K562 (cell line): ENCODE measurements at regions not wholly inside any gene's neighbourhood (a gene's known extent, or its start where the extent isn't known, plus 50 kb on each side); places are given as distances from the start of the nearest gene placed in this dataset.
"Not testable (repeated sequence)": the region's sequence is repeated elsewhere in the genome, so short reads cannot be mapped to it uniquely, and the experiment has no call there.

ENCODE experiments used
- ATAC-seq: fragments of 200-7000 bp; cut with Tn5 transposase; 3 replicates; pipeline ENCODE4 v1.9.1; 2020; ENCODE audit warnings: moderate library complexity
- BruUV-seq: library from RNA; stranded (reverse); fragments of 400-500 nt; replicated peaks from 2 replicates; lab custom pipeline; 2021; lab: Mats Ljungman, UMichigan
- CTCF ChIA-PET: fragments of 300-600 bp; formaldehyde crosslinking; extraction: SDS; loops from one replicate; lab custom pipeline; 2021; ENCODE audit warnings: low intra/inter-chr PET ratio; lab: Yijun Ruan, JAX
- POLR2A ChIA-PET: fragments of 300-600, 350-650 bp; sonication (Branson Sonifier 250); formaldehyde crosslinking; extraction: SDS; loops from one replicate; lab custom pipeline; 2021; ENCODE audit warnings: antibody characterized with exemption, inconsistent platforms; lab: Yijun Ruan, JAX
- DNase-seq, 4 experiments: peaks; one replicate each; pipeline versions ENCODE4 v3.0.0 to v3.0.0-alpha.2; 2011 to 2018; ENCODE audit warnings: low spot score in 3 of 4, mixed read lengths in 3 of 4; ENCODE audit errors: extremely low read depth in 1 of 4
- FAIRE-seq: peaks from 2 replicates; lab custom pipeline; 2011; peaks lifted over from hg19 to GRCh38; lab: Jason Lieb, UNC
- H2AFZ ChIP-seq: 2 replicates; pipeline ENCODE4 v1.6.0; 2011; ENCODE audit warnings: low read depth, low read length, control low read depth, inconsistent platforms
- H3K27ac ChIP-seq: fragments of 200-600 bp; 3 replicates; pipeline ENCODE4 v1.8.0; 2011; ENCODE audit warnings: low read depth, mild to moderate bottlenecking, control low read depth, inconsistent platforms, low read length, moderate library complexity, mixed read lengths; ENCODE audit errors: extremely low read depth
- H3K27me3 ChIP-seq, 2 experiments: fragments of 300-600 bp in 1 of 2; 2 replicates in 1 of 2; 3 replicates in 1 of 2; pipeline versions ENCODE4 v1.6.0 to v1.8.0; 2011; ENCODE audit warnings: inconsistent platforms in 2 of 2, low read length in 2 of 2, mild to moderate bottlenecking in 1 of 2, mixed read lengths in 1 of 2, moderate library complexity in 1 of 2; ENCODE audit not compliant: control insufficient read depth in 2 of 2, insufficient read depth in 2 of 2
- H3K36me3 ChIP-seq: fragments of 300-600 bp; 3 replicates; pipeline ENCODE4 v1.8.0; 2011; ENCODE audit warnings: mild to moderate bottlenecking, low read length, inconsistent platforms; ENCODE audit not compliant: control insufficient read depth, insufficient read depth
- H3K4me1 ChIP-seq, 2 experiments: fragments of 200-600 bp in 1 of 2; replicated peaks in 1 of 2; 2 replicates in 1 of 2; 3 replicates in 1 of 2; pipeline versions ENCODE4 v1.5.1 to v1.8.0; 2011; ENCODE audit warnings: inconsistent platforms in 2 of 2, low read length in 2 of 2, mild to moderate bottlenecking in 1 of 2, mixed read lengths in 1 of 2, moderate library complexity in 1 of 2; ENCODE audit not compliant: control insufficient read depth in 2 of 2, insufficient read depth in 2 of 2
- H3K4me2 ChIP-seq: 2 replicates; pipeline ENCODE4 v1.6.1; 2011; ENCODE audit warnings: low read length, control low read depth, inconsistent platforms, mixed read lengths; ENCODE audit not compliant: insufficient read depth
- H3K4me3 ChIP-seq: fragments of 200-600 bp; sonication (generic), shearing (Covaris generic); 2 replicates; pipeline ENCODE4 v1.5.1; 2016; ENCODE audit warnings: control low read depth, inconsistent platforms
- H3K79me2 ChIP-seq: fragments of 200-600 bp; 3 replicates; pipeline ENCODE4 v1.8.0; 2011; ENCODE audit warnings: low read length, inconsistent platforms; ENCODE audit not compliant: control insufficient read depth, insufficient read depth
- H3K9ac ChIP-seq, 2 experiments: 2 replicates each; pipeline versions ENCODE4 v1.6.0 to v1.6.1; 2011; ENCODE audit warnings: low read depth in 2 of 2, low read length in 2 of 2, control low read depth in 1 of 2, inconsistent platforms in 1 of 2, mild to moderate bottlenecking in 1 of 2, mixed read lengths in 1 of 2; ENCODE audit not compliant: insufficient read depth in 1 of 2
- H3K9me1 ChIP-seq: one replicate; pipeline ENCODE4 v1.6.0; 2011; ENCODE audit warnings: inconsistent platforms, mild to moderate bottlenecking, low read length, moderate library complexity; ENCODE audit not compliant: control insufficient read depth, insufficient read depth
- H3K9me3 ChIP-seq: replicated peaks from 2 replicates; pipeline ENCODE4 v1.5.1; 2011; ENCODE audit warnings: low read depth, low read length, inconsistent platforms; ENCODE audit not compliant: control insufficient read depth, insufficient read depth
- H4K20me1 ChIP-seq: replicated peaks from 2 replicates; pipeline ENCODE4 v1.6.1; 2011; ENCODE audit warnings: low read length, inconsistent platforms, mixed read lengths; ENCODE audit not compliant: control insufficient read depth, insufficient read depth
- CTCF ChIP-seq, 3 experiments: IDR thresholded peaks in 2 of 3; conservative IDR thresholded peaks in 1 of 3; 2 replicates each; pipeline ENCODE4 v1.5.1; 2011 to 2012; ENCODE audit warnings: low read length in 3 of 3, mild to moderate bottlenecking in 3 of 3, control low read depth in 2 of 3, improper control_type of control experiment in 1 of 3, inconsistent platforms in 1 of 3, low read depth in 1 of 3, mixed read lengths in 1 of 3, moderate library complexity in 1 of 3; ENCODE audit not compliant: insufficient read depth in 2 of 3
- WGBS: fragments of 100-300 bp; shearing (Covaris generic); methylation state at CpG from one replicate; pipeline ENCODE4 v1.1.6; 2016; ENCODE audit warnings: low coverage, mixed read lengths; ENCODE audit not compliant: insufficient coverage; ENCODE audit errors: missing lambda C conversion rate; 5-methylcytosine and 5-hydroxymethylcytosine counted together
- in situ Hi-C: fragments of 300-500 bp; cut with MboI; formaldehyde crosslinking; loops from 4 replicates; pipeline ENCODE4 v1.15.0; 2018; ENCODE audit warnings: inconsistent platforms, mixed read lengths
- intact Hi-C: fragments of 100-400 bp; cut with micrococcal nuclease; formaldehyde crosslinking; loops from 2 replicates; pipeline ENCODE4 v1.14.2; 2022
- TF ChIP-seq, protein P1 (sequence below): fragments of 200-800 bp; sonication (Bioruptor generic); IDR thresholded peaks from 2 replicates; pipeline ENCODE4 v1.6.1; 2017; ENCODE audit warnings: missing genetic modification characterization, missing compliant biosample characterization

DNA sequence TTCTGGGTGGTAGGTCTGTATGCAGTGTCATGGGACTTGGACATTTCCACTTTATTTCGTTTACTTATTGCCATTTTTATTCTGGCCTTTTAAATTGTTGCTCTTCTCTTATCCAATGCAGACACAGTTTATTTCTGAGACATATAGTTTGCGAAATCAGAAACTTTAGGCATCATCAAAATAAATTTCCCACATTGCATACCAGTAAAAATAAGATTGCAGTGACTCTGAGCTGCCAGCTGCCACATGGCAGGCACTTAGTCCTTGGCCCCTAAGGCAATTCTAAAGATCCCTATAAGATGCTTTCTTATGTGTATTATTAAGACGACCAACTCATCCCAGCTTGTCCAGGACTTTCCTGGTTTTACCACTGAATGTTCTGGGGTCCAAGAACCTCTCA is 81.8 kb upstream of the ANKRD1 start (continued):
- TF ChIP-seq CTCF (IDR thresholded peaks at IDR 0.05 in 2 of 3, conservative IDR thresholded peaks at IDR 0.05 in 1 of 3; ENCODE audit: insufficient read depth in 2 of 3, low read depth in 1 of 3, low read length in 3 of 3): no peak
- TF ChIP-seq, protein P1, sequence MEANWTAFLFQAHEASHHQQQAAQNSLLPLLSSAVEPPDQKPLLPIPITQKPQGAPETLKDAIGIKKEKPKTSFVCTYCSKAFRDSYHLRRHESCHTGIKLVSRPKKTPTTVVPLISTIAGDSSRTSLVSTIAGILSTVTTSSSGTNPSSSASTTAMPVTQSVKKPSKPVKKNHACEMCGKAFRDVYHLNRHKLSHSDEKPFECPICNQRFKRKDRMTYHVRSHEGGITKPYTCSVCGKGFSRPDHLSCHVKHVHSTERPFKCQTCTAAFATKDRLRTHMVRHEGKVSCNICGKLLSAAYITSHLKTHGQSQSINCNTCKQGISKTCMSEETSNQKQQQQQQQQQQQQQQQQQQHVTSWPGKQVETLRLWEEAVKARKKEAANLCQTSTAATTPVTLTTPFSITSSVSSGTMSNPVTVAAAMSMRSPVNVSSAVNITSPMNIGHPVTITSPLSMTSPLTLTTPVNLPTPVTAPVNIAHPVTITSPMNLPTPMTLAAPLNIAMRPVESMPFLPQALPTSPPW: no peak

DNA sequence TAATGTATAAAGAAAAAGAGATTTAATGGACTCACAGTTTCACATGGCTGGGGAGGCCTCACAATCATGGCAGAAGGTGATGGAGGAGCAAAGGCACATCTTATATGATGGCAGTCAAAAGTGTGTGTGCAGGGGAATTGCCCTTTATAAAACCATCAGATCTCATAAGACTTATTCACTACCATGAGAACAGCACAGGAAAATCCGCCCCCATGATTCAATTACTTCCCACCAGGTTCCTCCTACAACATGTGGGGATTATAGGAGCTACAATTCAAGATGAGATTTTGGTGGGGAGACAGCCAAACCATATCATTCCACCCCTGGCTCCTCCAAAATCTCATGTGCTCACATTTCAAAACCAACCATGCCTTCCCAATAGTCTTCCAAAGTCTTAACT is 82.5 kb upstream of the ANKRD1 start:
- H3K9me1 ChIP-seq, H3K27ac ChIP-seq, H3K4me1 ChIP-seq, H3K4me2 ChIP-seq, DNase-seq, H4K20me1 ChIP-seq, FAIRE-seq, H3K27me3 ChIP-seq, H3K9me3 ChIP-seq, H3K79me2 ChIP-seq, H3K4me3 ChIP-seq, H2AFZ ChIP-seq, ATAC-seq, H3K36me3 ChIP-seq, CTCF ChIA-PET, H3K9ac ChIP-seq, BruUV-seq, POLR2A ChIA-PET: not testable (repeated sequence)
- intact Hi-C loops: loop anchor here (10.0 kb wide), 1 partner anchor 541 kb away; no protein-coding TSS in a partner anchor
- WGBS: 0% methylated on average over 1 of the region's 1 CpG
- in situ Hi-C loops: loop anchor here (10.0 kb wide), 1 partner anchor 241 kb away; no protein-coding TSS in a partner anchor

- H3K27ac ChIP-seq, BruUV-seq, FAIRE-seq, H2AFZ ChIP-seq, H4K20me1 ChIP-seq, H3K4me1 ChIP-seq, H3K9me1 ChIP-seq, H3K9ac ChIP-seq, H3K79me2 ChIP-seq, H3K9me3 ChIP-seq, H3K4me3 ChIP-seq, H3K36me3 ChIP-seq, ATAC-seq, POLR2A ChIA-PET, H3K27me3 ChIP-seq, H3K4me2 ChIP-seq, DNase-seq: not testable (repeated sequence)
- CTCF ChIA-PET: interaction anchor here (0.7 kb wide), 1 partner anchor 1511 kb away, joined by 3 read pairs; no protein-coding TSS in a partner anchor
- 0% methylated on average over 3 of the region's 3 CpGs for WGBS
- in situ Hi-C loops: loop anchor here (10.0 kb wide), 1 partner anchor 240 kb away; no protein-coding TSS in a partner anchor
- intact Hi-C loops: loop anchor here (10.0 kb wide), 1 partner anchor 540 kb away; no protein-coding TSS in a partner anchor
Observed at GRCh38 chr10:91005276-91005675, 84.4 kb upstream of the ANKRD1 start.
